Left lobe of liver (tissue), 2 donors: ENCODE measurements at regions not wholly inside any gene's neighbourhood (a gene's known extent, or its start where the extent isn't known, plus 50 kb on each side); places are given as distances from the start of the nearest gene placed in this dataset.
A peak's percentile ranks its signal among the peaks of the same experiment; 100 is the strongest.
"Not testable (repeated sequence)": the region's sequence is repeated elsewhere in the genome, so short reads cannot be mapped to it uniquely, and the experiment has no call there.

Source experiments
- ATAC-seq: fragments of 200-7000 bp; cut with Tn5 transposase; one replicate; pipeline ENCODE4 v1.9.1; 2020; ENCODE audit warnings: mild to moderate bottlenecking, moderate library complexity
- DNase-seq: peaks from one replicate; pipeline ENCODE4 v3.0.0-alpha.2; 2020; ENCODE audit warnings: low spot score
- donor health status: DM: no; HTN: no; CAD: no; lungs with moderate emphysema.
- donor health status: DM: no; HTN: yes; CAD: no.

- DNase-seq (no peak), ATAC-seq (no peak)
These were observed 176.8 kb downstream of the KCNS3 start for GRCh38 chr2:18055290-18055689.

GRCh38 chr2:18050001-18050400, 171.5 kb downstream of the KCNS3 start:
- no peak for DNase-seq
- no peak for ATAC-seq

GRCh38 chr2:18049325-18049724, 170.9 kb downstream of the KCNS3 start:
- no peak for DNase-seq

GRCh38 chr2:18047896-18048657, 169.6 kb downstream of the KCNS3 start:
- DNase-seq (no peak), ATAC-seq (no peak)

More at GRCh38 chr2:18049325-18049724, 170.9 kb downstream of the KCNS3 start:
- no peak for ATAC-seq

- ATAC-seq (no peak), DNase-seq (no peak)
These were observed 168.7 kb downstream of the KCNS3 start for GRCh38 chr2:18047213-18047611.

GRCh38 chr2:18046558-18047212, 168.2 kb downstream of the KCNS3 start:
- ATAC-seq = peak; percentile 14
- DNase-seq = no peak

GRCh38 chr2:18046017-18046416, 167.6 kb downstream of the KCNS3 start:
- ATAC-seq (no peak), DNase-seq (no peak)

GRCh38 chr2:18045230-18045629, 166.8 kb downstream of the KCNS3 start:
- peak; percentile 19 for ATAC-seq
- DNase-seq = no peak

- ATAC-seq = not testable (repeated sequence)
These were observed 138.9 kb downstream of the KCNS3 start for GRCh38 chr2:18017381-18017780.

GRCh38 chr2:18009891-18010290, 131.4 kb downstream of the KCNS3 start:
- no peak for DNase-seq
- no peak for ATAC-seq

More at GRCh38 chr2:18017381-18017780, 138.9 kb downstream of the KCNS3 start:
- not testable (repeated sequence) for DNase-seq

- DNase-seq (no peak), ATAC-seq (no peak)
These were observed 126.9 kb downstream of the KCNS3 start for GRCh38 chr2:18005411-18005810.

GRCh38 chr2:18001671-18002070, 123.2 kb downstream of the KCNS3 start:
- DNase-seq = no peak
- no peak for ATAC-seq

- no peak for ATAC-seq
- no peak for DNase-seq
These were observed 118.5 kb downstream of the KCNS3 start for GRCh38 chr2:17996978-17997377.

GRCh38 chr2:17995593-17995992, 117.1 kb downstream of the KCNS3 start:
- DNase-seq = no peak
- no peak for ATAC-seq
